Muscle of leg (tissue), 3 donors: ENCODE measurements at regions not wholly inside any gene's neighbourhood (a gene's known extent, or its start where the extent isn't known, plus 50 kb on each side); places are given as distances from the start of the nearest gene placed in this dataset.
A peak's percentile ranks its signal among the peaks of the same experiment; 100 is the strongest.
"Not testable (repeated sequence)": the region's sequence is repeated elsewhere in the genome, so short reads cannot be mapped to it uniquely, and the experiment has no call there.

Experiments
- DNase-seq: peaks from one replicate; pipeline ENCODE4 v3.0.0; 2013
- H3K27ac ChIP-seq: one replicate; pipeline ENCODE4 v1.5.1; 2013; ENCODE audit warnings: mild to moderate bottlenecking, low read length, control low read depth
- H3K27me3 ChIP-seq: one replicate; pipeline ENCODE4 v1.6.1; 2013; ENCODE audit warnings: low read length; ENCODE audit not compliant: control insufficient read depth, insufficient read depth
- H3K36me3 ChIP-seq: one replicate; pipeline ENCODE4 v1.6.1; 2013; ENCODE audit warnings: low read length; ENCODE audit not compliant: control insufficient read depth, insufficient read depth
- H3K4me1 ChIP-seq: one replicate; pipeline ENCODE4 v1.6.1; 2013; ENCODE audit warnings: low read length; ENCODE audit not compliant: control insufficient read depth, insufficient read depth
- H3K4me3 ChIP-seq: one replicate; pipeline ENCODE4 v1.5.1; 2013; ENCODE audit warnings: low read length, control low read depth
- H3K9me3 ChIP-seq: replicated peaks from 2 replicates; pipeline ENCODE4 v1.6.1; 2013; ENCODE audit warnings: low read depth, low read length; ENCODE audit not compliant: control insufficient read depth
- WGBS: methylation state at CpG from one replicate; pipeline ENCODE4 v1.1.5; 2013; ENCODE audit warnings: missing lambda C conversion rate; ENCODE audit not compliant: insufficient coverage; 5-methylcytosine and 5-hydroxymethylcytosine counted together

GRCh38 chr6:11471261-11471660 is 66.3 kb upstream of the TMEM170B start:
- DNase-seq, result no peak
- 72% methylated on average over 2 of the region's 4 CpGs for WGBS
- H3K4me1 ChIP-seq, result peaks cover 7% of the 10 kb centered on the region
- H3K27ac ChIP-seq, result no peak overlapping the region
- no peaks in the 10 kb centered on the region for H3K36me3 ChIP-seq
- H3K4me3 ChIP-seq, result no peak overlapping the region
- H3K9me3 ChIP-seq, result no peaks in the 10 kb centered on the region
- peaks cover 3% of the 10 kb centered on the region for H3K27me3 ChIP-seq

GRCh38 chr6:11469684-11470083 is 67.9 kb upstream of the TMEM170B start:
- Histone ChIP-seq H3K4me3 (no peak overlapping the region), H3K4me1 (peaks cover 7% of the 10 kb centered on the region), H3K36me3 (no peaks in the 10 kb centered on the region), H3K9me3 (no peaks in the 10 kb centered on the region), H3K27ac (no peak overlapping the region), H3K27me3 (peaks cover 3% of the 10 kb centered on the region)
- no peak for DNase-seq
- WGBS, result no CpG with 5 or more reads among the region's 1 CpG

GRCh38 chr6:11468271-11468670 is 69.3 kb upstream of the TMEM170B start:
- not testable (repeated sequence) for H3K4me1 ChIP-seq, H3K36me3 ChIP-seq, H3K27ac ChIP-seq, H3K9me3 ChIP-seq, H3K4me3 ChIP-seq, H3K27me3 ChIP-seq, DNase-seq
- 42% methylated on average over 4 of the region's 4 CpGs for WGBS

GRCh38 chr6:11467364-11467763 is 70.2 kb upstream of the TMEM170B start:
- Histone ChIP-seq H3K4me1 (no peaks in the 10 kb centered on the region), H3K27ac (no peak overlapping the region), H3K4me3 (no peak overlapping the region), H3K9me3 (no peaks in the 10 kb centered on the region), H3K27me3 (no peaks in the 10 kb centered on the region), H3K36me3 (no peaks in the 10 kb centered on the region)
- DNase-seq, result no peak

- no peak overlapping the region for H3K4me3 ChIP-seq
- no peaks in the 10 kb centered on the region for H3K27me3 ChIP-seq
- H3K9me3 ChIP-seq, result no peaks in the 10 kb centered on the region
- DNase-seq, result no peak
- H3K4me1 ChIP-seq, result no peaks in the 10 kb centered on the region
- no peaks in the 10 kb centered on the region for H3K36me3 ChIP-seq
- H3K27ac ChIP-seq, result no peak overlapping the region
- no CpG with 5 or more reads among the region's 4 CpGs for WGBS
These were observed 74.2 kb upstream of the TMEM170B start for GRCh38 chr6:11463398-11463780.

GRCh38 chr6:11462742-11463397 is 74.7 kb upstream of the TMEM170B start:
- no peaks in the 10 kb centered on the region for H3K4me1 ChIP-seq
- H3K4me3 ChIP-seq, result no peak overlapping the region
- DNase-seq, result peak; percentile 48
- WGBS, result 33% methylated on average over 1 of the region's 11 CpGs
- H3K27me3 ChIP-seq, result no peaks in the 10 kb centered on the region
- H3K9me3 ChIP-seq, result no peaks in the 10 kb centered on the region
- no peaks in the 10 kb centered on the region for H3K36me3 ChIP-seq
- H3K27ac ChIP-seq, result no peak overlapping the region

- no CpG with 5 or more reads among the region's 7 CpGs for WGBS
- no peak overlapping the region for H3K27ac ChIP-seq
These were observed 76.5 kb upstream of the TMEM170B start for GRCh38 chr6:11460837-11461661.

GRCh38 chr6:11460001-11460668 is 77.4 kb upstream of the TMEM170B start:
- no peaks in the 10 kb centered on the region for H3K9me3 ChIP-seq
- no peaks in the 10 kb centered on the region for H3K4me1 ChIP-seq
- no peaks in the 10 kb centered on the region for H3K27me3 ChIP-seq
- H3K36me3 ChIP-seq, result no peaks in the 10 kb centered on the region
- DNase-seq, result no peak
- no peak overlapping the region for H3K4me3 ChIP-seq
- WGBS, result 91% methylated on average over 3 of the region's 4 CpGs
- no peak overlapping the region for H3K27ac ChIP-seq

More at GRCh38 chr6:11460837-11461661, 76.5 kb upstream of the TMEM170B start:
- H3K9me3 ChIP-seq, result no peaks in the 10 kb centered on the region
- H3K4me3 ChIP-seq, result no peak overlapping the region
- DNase-seq, result no peak
- H3K27me3 ChIP-seq, result no peaks in the 10 kb centered on the region
- no peaks in the 10 kb centered on the region for H3K4me1 ChIP-seq
- H3K36me3 ChIP-seq, result no peaks in the 10 kb centered on the region

GRCh38 chr6:11459079-11459610 is 78.4 kb upstream of the TMEM170B start:
- WGBS, result no CpG with 5 or more reads among the region's 2 CpGs
- DNase-seq, result no peak
- H3K27ac ChIP-seq, result no peak overlapping the region
- H3K4me1 ChIP-seq, result no peaks in the 10 kb centered on the region
- no peaks in the 10 kb centered on the region for H3K36me3 ChIP-seq
- no peak overlapping the region for H3K4me3 ChIP-seq
- H3K9me3 ChIP-seq, result no peaks in the 10 kb centered on the region
- no peaks in the 10 kb centered on the region for H3K27me3 ChIP-seq

GRCh38 chr6:11458509-11458908 is 79.0 kb upstream of the TMEM170B start:
- H3K4me1 ChIP-seq, result no peaks in the 10 kb centered on the region
- H3K27ac ChIP-seq, result no peak overlapping the region
- no peaks in the 10 kb centered on the region for H3K9me3 ChIP-seq
- H3K4me3 ChIP-seq, result no peak overlapping the region
- H3K36me3 ChIP-seq, result no peaks in the 10 kb centered on the region
- DNase-seq, result peak; percentile 26
- no CpG with 5 or more reads among the region's 2 CpGs for WGBS
- no peaks in the 10 kb centered on the region for H3K27me3 ChIP-seq
